B cell (primary cell): ENCODE measurements at regions not wholly inside any gene's neighbourhood (a gene's known extent, or its start where the extent isn't known, plus 50 kb on each side); places are given as distances from the start of the nearest gene placed in this dataset.

ENCODE experiments used
- ATAC-seq: fragments of 200-7000 bp; cut with Tn5 transposase; one replicate; pipeline ENCODE4 v1.10.0; 2021; ENCODE audit warnings: low read depth, mild to moderate bottlenecking, moderate number of reproducible peaks, moderate library complexity
- CTCF ChIA-PET: fragments of 350-600 bp; sonication (Branson Sonifier 250); formaldehyde crosslinking; loops from one replicate; lab custom pipeline; 2021; ENCODE audit warnings: antibody characterized with exemption, inconsistent platforms; lab: Charles Lee
- POLR2A ChIA-PET: fragments of 350-600 bp; sonication (Branson Sonifier 250); formaldehyde crosslinking; loops from one replicate; lab custom pipeline; 2021; ENCODE audit warnings: antibody characterized with exemption; lab: Charles Lee
- DNase-seq: peaks from one replicate; pipeline ENCODE4 v3.0.0; 2013
- H2AFZ ChIP-seq: 2 replicates; pipeline ENCODE4 v1.6.1; 2012; ENCODE audit warnings: mild to moderate bottlenecking, low read depth, low read length; ENCODE audit not compliant: insufficient read depth, poor library complexity, severe bottlenecking
- H3K27ac ChIP-seq, 2 donors: 1 replicate in 1 of 2; 2 replicates in 1 of 2; pipeline ENCODE4 v1.5.1; 2012 to 2013; ENCODE audit warnings: low read length in 2 of 2, mild to moderate bottlenecking in 2 of 2, moderate library complexity in 1 of 2
- H3K27me3 ChIP-seq, 4 experiments: fragments of 200-600 bp in 1 of 4; sonication (generic) in 1 of 4; replicated peaks in 1 of 4; 1 replicate in 2 of 4; 2 replicates in 2 of 4; pipeline versions ENCODE4 v1.6.1 to v1.7.0; 2013 to 2016; ENCODE audit warnings: low read length in 3 of 4, mild to moderate bottlenecking in 2 of 4, mixed read lengths in 1 of 4, moderate library complexity in 1 of 4; ENCODE audit not compliant: insufficient read depth in 4 of 4, control insufficient read depth in 3 of 4; ENCODE audit errors: control extremely low read depth in 1 of 4
- H3K36me3 ChIP-seq, 2 experiments: replicated peaks in 1 of 2; 1 replicate in 1 of 2; 2 replicates in 1 of 2; pipeline versions ENCODE4 v1.6.1 to v1.7.1; 2013; ENCODE audit warnings: low read length in 1 of 2; ENCODE audit not compliant: insufficient read depth in 2 of 2, control insufficient read depth in 1 of 2; ENCODE audit errors: control extremely low read depth in 1 of 2, extremely low read depth in 1 of 2
- H3K4me1 ChIP-seq, 2 donors: fragments of 200-600 bp in 1 of 2; sonication (generic) in 1 of 2; 1 replicate in 1 of 2; 2 replicates in 1 of 2; pipeline versions ENCODE4 v1.5.1 to v1.6.1; 2013 to 2017; ENCODE audit warnings: low read length in 2 of 2; ENCODE audit not compliant: control insufficient read depth in 2 of 2, insufficient read depth in 2 of 2
- H3K4me2 ChIP-seq: replicated peaks from 2 replicates; pipeline ENCODE3; 2012; ENCODE audit warnings: mild to moderate bottlenecking, low read depth, low read length; ENCODE audit not compliant: poor library complexity, severe bottlenecking
- H3K4me3 ChIP-seq, 5 experiments: fragments of 200-600 bp in 1 of 5; sonication (generic) in 1 of 5; 1 replicate in 3 of 5; 2 replicates in 2 of 5; pipeline versions ENCODE4 v1.5.1 to v1.7.0; 2011 to 2016; ENCODE audit warnings: low read length in 4 of 5, mild to moderate bottlenecking in 4 of 5, low read depth in 2 of 5, control low read depth in 1 of 5, moderate library complexity in 1 of 5; ENCODE audit not compliant: insufficient read depth in 1 of 5; ENCODE audit errors: control extremely low read depth in 1 of 5, extremely low read depth in 1 of 5
- H3K79me2 ChIP-seq: fragments of 200-600 bp; sonication (generic); one replicate; pipeline ENCODE4 v1.6.0; 2016; ENCODE audit warnings: low read length; ENCODE audit not compliant: control insufficient read depth, insufficient read depth
- H3K9ac ChIP-seq: fragments of 200-600 bp; sonication (generic); 2 replicates; pipeline ENCODE4 v1.6.1; 2017; ENCODE audit warnings: mild to moderate bottlenecking, low read length, moderate library complexity
- H3K9me3 ChIP-seq, 3 donors: one replicate each; pipeline versions ENCODE4 v1.6.1 to v1.7.1; 2013; ENCODE audit warnings: low read length in 2 of 3; ENCODE audit not compliant: control insufficient read depth in 2 of 3, insufficient read depth in 1 of 3; ENCODE audit errors: control extremely low read depth in 1 of 3
- H4K20me1 ChIP-seq: 2 replicates; pipeline ENCODE4 v1.6.0; 2012; ENCODE audit warnings: mild to moderate bottlenecking, low read length; ENCODE audit not compliant: insufficient read depth, control insufficient read depth, poor library complexity, severe bottlenecking
- H3K27ac Mint-ChIP-seq: one replicate; pipeline ENCODE4 v1.8.0; 2021; ENCODE audit warnings: mixed read lengths
- H3K27me3 Mint-ChIP-seq: one replicate; pipeline ENCODE4 v1.8.0; 2021; ENCODE audit warnings: mixed read lengths
- H3K4me1 Mint-ChIP-seq: one replicate; pipeline ENCODE4 v1.8.0; 2021; ENCODE audit warnings: mixed read lengths
- H3K4me3 Mint-ChIP-seq: one replicate; pipeline ENCODE4 v1.8.0; 2021; ENCODE audit warnings: mixed read lengths
- H3K9me3 Mint-ChIP-seq: one replicate; pipeline ENCODE4 v1.8.0; 2022; ENCODE audit warnings: mixed read lengths; ENCODE audit not compliant: insufficient read depth
- EZH2 ChIP-seq: IDR thresholded peaks from 2 replicates; pipeline ENCODE4 v1.6.1; 2012; ENCODE audit warnings: borderline replicate concordance, low read depth, mild to moderate bottlenecking, moderate library complexity, low read length; ENCODE audit not compliant: insufficient read depth, poor library complexity, severe bottlenecking
- WGBS: methylation state at CpG from one replicate; pipeline ENCODE4 v1.1.5; 2013; ENCODE audit warnings: missing lambda C conversion rate; ENCODE audit not compliant: insufficient coverage; 5-methylcytosine and 5-hydroxymethylcytosine counted together
- intact Hi-C: fragments of 100-400 bp; cut with micrococcal nuclease; formaldehyde crosslinking; loops from one replicate; pipeline ENCODE4 v1.10.0; 2022
- TF ChIP-seq, protein P1 (sequence below): fragments of 200-600 bp; IDR thresholded peaks from one replicate; pipeline ENCODE4 v1.8.0; 2022; ENCODE audit warnings: antibody characterized with exemption, mild to moderate bottlenecking

DNA sequence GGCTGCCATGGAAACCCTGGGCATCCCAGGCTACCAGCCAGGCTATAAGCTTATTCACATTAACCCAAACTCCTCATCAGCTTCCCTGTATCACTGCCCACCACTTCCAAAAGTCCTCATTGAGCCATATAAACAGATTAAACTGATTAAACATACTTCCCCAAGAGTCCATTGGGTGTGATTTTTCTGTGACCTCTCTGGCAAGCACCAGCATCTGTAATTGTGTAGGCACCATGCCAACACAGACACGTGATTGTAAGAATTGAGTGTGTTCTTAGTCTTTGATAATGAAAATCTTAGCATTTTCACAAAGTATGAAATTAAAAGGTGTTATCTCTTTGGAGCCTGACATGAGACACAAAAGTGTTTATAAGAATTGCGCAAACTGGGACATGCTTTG is 679.3 kb downstream of the TYW1 start:
- no peak for TF ChIP-seq EZH2
- TF ChIP-seq, protein P1, sequence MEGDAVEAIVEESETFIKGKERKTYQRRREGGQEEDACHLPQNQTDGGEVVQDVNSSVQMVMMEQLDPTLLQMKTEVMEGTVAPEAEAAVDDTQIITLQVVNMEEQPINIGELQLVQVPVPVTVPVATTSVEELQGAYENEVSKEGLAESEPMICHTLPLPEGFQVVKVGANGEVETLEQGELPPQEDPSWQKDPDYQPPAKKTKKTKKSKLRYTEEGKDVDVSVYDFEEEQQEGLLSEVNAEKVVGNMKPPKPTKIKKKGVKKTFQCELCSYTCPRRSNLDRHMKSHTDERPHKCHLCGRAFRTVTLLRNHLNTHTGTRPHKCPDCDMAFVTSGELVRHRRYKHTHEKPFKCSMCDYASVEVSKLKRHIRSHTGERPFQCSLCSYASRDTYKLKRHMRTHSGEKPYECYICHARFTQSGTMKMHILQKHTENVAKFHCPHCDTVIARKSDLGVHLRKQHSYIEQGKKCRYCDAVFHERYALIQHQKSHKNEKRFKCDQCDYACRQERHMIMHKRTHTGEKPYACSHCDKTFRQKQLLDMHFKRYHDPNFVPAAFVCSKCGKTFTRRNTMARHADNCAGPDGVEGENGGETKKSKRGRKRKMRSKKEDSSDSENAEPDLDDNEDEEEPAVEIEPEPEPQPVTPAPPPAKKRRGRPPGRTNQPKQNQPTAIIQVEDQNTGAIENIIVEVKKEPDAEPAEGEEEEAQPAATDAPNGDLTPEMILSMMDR, result no peak
- H4K20me1 ChIP-seq, result no peaks in the 10 kb centered on the region
- H3K4me1 ChIP-seq, result no peaks in the 10 kb centered on the region
- H3K27me3 ChIP-seq, result no peaks in the 10 kb centered on the region
- CTCF ChIA-PET, result no interaction called here
- H3K4me1 Mint-ChIP-seq, result no peaks in the 10 kb centered on the region
- no peaks in the 10 kb centered on the region for H3K27me3 Mint-ChIP-seq
- no peak for ATAC-seq
- H3K4me3 ChIP-seq, result no peak overlapping the region
- no peak overlapping the region for H3K4me3 Mint-ChIP-seq
- no peak for DNase-seq
- no peak overlapping the region for H3K27ac Mint-ChIP-seq
- H3K9me3 Mint-ChIP-seq, result peaks cover 14% of the 10 kb centered on the region
- POLR2A ChIA-PET, result no interaction called here
- peaks cover 1 to 20% (median 4%) of the 10 kb centered on the region in 3 donors for H3K9me3 ChIP-seq
- no peaks in the 10 kb centered on the region for H3K79me2 ChIP-seq
- H3K4me2 ChIP-seq, result no peak overlapping the region
- intact Hi-C loops, result no loop called here
- H3K9ac ChIP-seq, result no peak overlapping the region
- H3K27ac ChIP-seq, result no peak overlapping the region
- no CpG with 5 or more reads among the region's 2 CpGs for WGBS
- no peaks in the 10 kb centered on the region for H3K36me3 ChIP-seq
- H2AFZ ChIP-seq, result no peak overlapping the region

DNA sequence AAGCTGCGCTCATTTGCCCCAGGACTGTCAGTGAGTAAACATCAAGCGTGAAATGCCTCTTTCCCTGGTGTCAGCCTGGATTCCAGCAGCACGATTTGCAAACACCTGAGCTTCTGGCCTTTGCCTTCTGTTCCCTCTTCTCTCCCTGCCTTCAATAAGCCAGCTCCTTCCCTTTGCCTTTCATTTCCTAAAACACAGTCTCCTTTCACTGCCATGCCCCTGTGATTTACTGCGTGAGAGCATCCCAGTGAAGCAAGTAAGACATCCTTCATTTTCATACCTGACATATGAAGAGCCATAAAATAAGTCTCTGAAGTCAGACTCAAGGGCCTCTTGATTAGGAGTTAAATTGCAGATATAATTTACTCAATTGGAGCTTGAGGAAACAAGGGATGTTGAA is 681.8 kb downstream of the TYW1 start:
- Histone ChIP-seq H3K4me1 (no peaks in the 10 kb centered on the region), H3K79me2 (no peaks in the 10 kb centered on the region), H3K9me3 (peaks cover 0 to 23% (median 1%) of the 10 kb centered on the region in 3 donors), H3K27ac (no peak overlapping the region), H2AFZ (no peak overlapping the region), H3K4me2 (no peak overlapping the region), H3K27me3 (no peaks in the 10 kb centered on the region), H3K36me3 (no peaks in the 10 kb centered on the region), H4K20me1 (no peaks in the 10 kb centered on the region), H3K9ac (no peak overlapping the region), H3K4me3 (no peak overlapping the region)
- intact Hi-C loops, result no loop called here
- no peaks in the 10 kb centered on the region for H3K27me3 Mint-ChIP-seq
- CTCF ChIA-PET, result no interaction called here
- ATAC-seq, result no peak
- TF ChIP-seq, protein P1, result no peak
- TF ChIP-seq EZH2, result no peak
- 78% methylated on average over 4 of the region's 4 CpGs for WGBS
- H3K27ac Mint-ChIP-seq, result no peak overlapping the region
- peaks cover 15% of the 10 kb centered on the region for H3K9me3 Mint-ChIP-seq
- H3K4me1 Mint-ChIP-seq, result no peaks in the 10 kb centered on the region
- DNase-seq, result no peak
- H3K4me3 Mint-ChIP-seq, result no peak overlapping the region
- POLR2A ChIA-PET, result no interaction called here
